Peyer's patch (tissue), 4 donors: ENCODE measurements at regions not wholly inside any gene's neighbourhood (a gene's known extent, or its start where the extent isn't known, plus 50 kb on each side); places are given as distances from the start of the nearest gene placed in this dataset.

ENCODE experiments used
- CTCF ChIP-seq, 6 experiments: fragments of 450-650 bp in 4 of 6; fragments of 200-600 bp in 2 of 6; sonication (generic) in 1 of 6; IDR thresholded peaks; one replicate each; pipeline ENCODE4 v1.5.1; 2017 to 2019; ENCODE audit warnings: antibody characterized with exemption in 6 of 6, mild to moderate bottlenecking in 3 of 6, moderate library complexity in 1 of 6
- POLR2A ChIP-seq, 2 donors: fragments of 450-650 bp; IDR thresholded peaks; one replicate each; pipeline ENCODE4 v1.5.1; 2017; ENCODE audit warnings: antibody characterized with exemption in 2 of 2, mild to moderate bottlenecking in 2 of 2, moderate library complexity in 2 of 2

DNA sequence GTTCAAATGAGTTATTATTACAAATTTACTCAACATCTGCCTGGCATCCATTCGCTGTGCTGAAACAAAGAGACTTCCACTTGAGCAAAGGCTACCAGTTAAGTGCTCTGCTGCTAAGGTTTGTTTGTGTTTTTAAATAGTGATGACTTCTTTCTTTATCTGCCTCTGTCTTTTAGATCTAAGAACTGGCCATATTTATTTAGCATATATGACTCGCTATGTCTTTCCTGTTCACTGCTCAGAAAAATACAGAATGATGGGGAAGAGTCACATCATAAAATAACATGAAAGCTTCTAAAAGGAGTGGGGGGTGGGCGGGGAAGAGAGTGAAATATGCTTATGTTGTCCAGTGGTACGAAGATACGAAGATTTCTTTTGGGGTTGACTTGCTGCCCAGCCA lies 322.2 kb downstream of the GPAT3 start:
- TF ChIP-seq CTCF (IDR thresholded peaks at IDR 0.05) (no peak), POLR2A (IDR thresholded peaks at IDR 0.05) (no peak)
